ENCODE measurements at regions not wholly inside any gene's neighbourhood (a gene's known extent, or its start where the extent isn't known, plus 50 kb on each side); places are given as distances from the start of the nearest gene placed in this dataset.

DNA sequence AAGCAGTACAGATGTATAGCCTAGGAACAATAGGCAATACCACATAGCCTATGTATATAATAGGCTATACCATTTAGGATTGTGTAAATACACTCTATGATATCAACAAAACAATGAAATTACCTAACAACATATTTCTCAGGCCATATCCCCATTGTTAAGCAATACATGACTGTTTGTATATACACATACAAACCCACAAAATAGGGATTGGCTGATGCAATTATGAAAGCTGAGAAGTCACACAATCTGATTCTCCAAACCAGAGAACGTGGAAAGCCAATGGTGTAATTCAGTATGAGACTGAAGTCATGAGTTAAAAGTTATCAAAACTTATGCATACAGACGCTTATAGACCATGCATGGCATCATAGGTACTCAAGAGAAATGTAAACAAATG is 700.1 kb upstream of the RAG2 start:
- Histone ChIP-seq H3K4me3 (replicated peaks in 1 of 3) (no peak overlapping the region), H3K27ac (no peak overlapping the region), H3K9me3 (no peaks in the 10 kb centered on the region), H3K4me1 (no peaks in the 10 kb centered on the region), H3K36me3 (no peaks in the 10 kb centered on the region), H3K27me3 (no peaks in the 10 kb centered on the region)
- TF ChIP-seq POLR2A (IDR thresholded peaks at IDR 0.05): no peak
- TF ChIP-seq, protein P1, sequence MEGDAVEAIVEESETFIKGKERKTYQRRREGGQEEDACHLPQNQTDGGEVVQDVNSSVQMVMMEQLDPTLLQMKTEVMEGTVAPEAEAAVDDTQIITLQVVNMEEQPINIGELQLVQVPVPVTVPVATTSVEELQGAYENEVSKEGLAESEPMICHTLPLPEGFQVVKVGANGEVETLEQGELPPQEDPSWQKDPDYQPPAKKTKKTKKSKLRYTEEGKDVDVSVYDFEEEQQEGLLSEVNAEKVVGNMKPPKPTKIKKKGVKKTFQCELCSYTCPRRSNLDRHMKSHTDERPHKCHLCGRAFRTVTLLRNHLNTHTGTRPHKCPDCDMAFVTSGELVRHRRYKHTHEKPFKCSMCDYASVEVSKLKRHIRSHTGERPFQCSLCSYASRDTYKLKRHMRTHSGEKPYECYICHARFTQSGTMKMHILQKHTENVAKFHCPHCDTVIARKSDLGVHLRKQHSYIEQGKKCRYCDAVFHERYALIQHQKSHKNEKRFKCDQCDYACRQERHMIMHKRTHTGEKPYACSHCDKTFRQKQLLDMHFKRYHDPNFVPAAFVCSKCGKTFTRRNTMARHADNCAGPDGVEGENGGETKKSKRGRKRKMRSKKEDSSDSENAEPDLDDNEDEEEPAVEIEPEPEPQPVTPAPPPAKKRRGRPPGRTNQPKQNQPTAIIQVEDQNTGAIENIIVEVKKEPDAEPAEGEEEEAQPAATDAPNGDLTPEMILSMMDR (IDR thresholded peaks at IDR 0.05): no peak
- 65 to 70% methylated on average over 2 of the region's 2 CpGs for WGBS, 2 donors
- intact Hi-C loops (cut with DNase I): no loop called here
- DNase-seq: no peak

DNA sequence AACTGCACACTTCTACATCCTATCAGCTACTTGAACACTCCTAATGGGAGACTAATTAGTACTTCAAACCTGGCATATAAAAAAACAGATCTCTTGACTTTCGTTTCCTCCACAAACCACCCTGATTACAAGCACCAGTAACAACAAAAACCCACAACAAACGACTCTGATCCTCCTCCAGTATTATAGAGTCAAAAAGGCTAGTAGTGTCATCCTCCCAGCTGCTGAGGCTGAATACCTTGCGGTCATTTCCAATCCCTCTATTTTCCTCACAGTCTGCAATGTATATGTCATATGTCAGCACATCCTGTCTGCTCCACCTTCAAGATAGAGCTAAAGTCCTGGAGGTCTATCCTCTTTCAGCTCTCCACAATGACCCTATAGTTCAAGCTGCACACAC is 688.9 kb upstream of the RAG2 start:
- Histone ChIP-seq H3K4me1 (no peaks in the 10 kb centered on the region), H3K9me3 (no peaks in the 10 kb centered on the region), H3K36me3 (no peaks in the 10 kb centered on the region), H3K27me3 (no peaks in the 10 kb centered on the region), H3K4me3 (replicated peaks in 1 of 3) (no peak overlapping the region), H3K27ac (no peak overlapping the region)
- intact Hi-C loops (cut with DNase I): no loop called here
- no peak for DNase-seq
- no peak for TF ChIP-seq POLR2A (IDR thresholded peaks at IDR 0.05)
- TF ChIP-seq, protein P1 (IDR thresholded peaks at IDR 0.05): no peak
- WGBS, 2 donors: 54 to 64% methylated on average over 3 of the region's 3 CpGs

DNA sequence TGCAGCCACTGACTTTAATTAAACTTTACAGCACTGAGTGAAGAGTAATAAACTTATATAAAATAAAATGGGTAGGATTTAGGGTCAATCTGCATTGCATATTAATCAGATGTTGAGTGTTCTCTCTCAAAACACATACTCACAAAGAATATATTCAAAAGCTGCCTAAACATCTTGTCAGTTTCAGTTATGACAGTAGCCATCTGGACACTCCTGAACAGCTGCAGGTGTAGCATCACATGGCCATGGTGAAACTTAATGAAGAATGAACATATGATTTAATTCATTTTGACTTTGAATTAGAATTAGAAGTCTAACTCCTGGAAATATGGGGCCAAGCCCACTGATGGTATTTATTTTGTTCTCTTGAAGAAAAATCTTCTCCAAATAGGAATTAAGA is 684.3 kb upstream of the RAG2 start:
- Histone ChIP-seq H3K27me3 (no peaks in the 10 kb centered on the region), H3K4me1 (no peaks in the 10 kb centered on the region), H3K9me3 (no peaks in the 10 kb centered on the region), H3K36me3 (no peaks in the 10 kb centered on the region), H3K27ac (no peak overlapping the region), H3K4me3 (replicated peaks in 1 of 3) (no peak overlapping the region)
- no peak for TF ChIP-seq POLR2A (IDR thresholded peaks at IDR 0.05)
- TF ChIP-seq, protein P1 (IDR thresholded peaks at IDR 0.05): no peak
- intact Hi-C loops (cut with DNase I): no loop called here
- DNase-seq: no peak

- WGBS, 2 donors: 76 to 80% methylated on average over 2 of the region's 2 CpGs
- Histone ChIP-seq H3K9me3 (no peaks in the 10 kb centered on the region), H3K27me3 (no peaks in the 10 kb centered on the region), H3K4me1 (no peaks in the 10 kb centered on the region), H3K36me3 (no peaks in the 10 kb centered on the region), H3K4me3 (replicated peaks in 1 of 3) (no peak overlapping the region), H3K27ac (no peak overlapping the region)
- intact Hi-C loops (cut with DNase I): no loop called here
- TF ChIP-seq, protein P1 (IDR thresholded peaks at IDR 0.05): no peak
- no peak for TF ChIP-seq POLR2A (IDR thresholded peaks at IDR 0.05)
- no peak for DNase-seq
Measured at GRCh38 chr11:37280200-37280599, 682.2 kb upstream of the RAG2 start.

DNA sequence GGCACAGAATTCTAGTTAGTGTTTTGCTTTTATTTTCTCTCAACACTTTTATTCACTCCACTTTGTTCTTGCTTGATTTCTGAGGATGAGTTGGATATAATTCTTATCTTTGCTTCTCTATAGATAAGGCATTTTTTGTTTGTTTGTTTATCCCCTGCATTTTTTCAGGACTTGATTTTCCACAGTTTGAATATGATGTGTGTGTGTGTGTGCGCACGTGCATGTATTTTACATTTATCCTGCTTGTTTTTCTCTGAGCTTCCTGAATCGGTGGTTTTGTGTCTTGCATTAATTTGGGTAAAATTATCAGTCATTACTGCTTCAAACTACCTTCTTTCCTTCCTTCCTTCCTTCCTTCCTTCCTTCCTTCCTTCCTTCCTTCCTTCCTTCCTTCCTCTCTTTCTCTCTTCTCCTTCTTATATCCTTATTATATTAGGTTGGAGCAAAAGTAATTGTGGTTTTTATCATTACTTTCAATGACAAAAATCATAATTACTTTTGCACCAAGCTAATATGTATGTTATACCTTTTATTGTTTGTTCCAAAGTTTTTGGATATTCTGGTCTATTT is 679.9 kb upstream of the RAG2 start:
- Histone ChIP-seq H3K9me3 (no peaks in the 10 kb centered on the region), H3K4me1 (no peaks in the 10 kb centered on the region), H3K27ac (no peak overlapping the region), H3K27me3 (no peaks in the 10 kb centered on the region), H3K4me3 (replicated peaks in 1 of 3) (no peak overlapping the region), H3K36me3 (no peaks in the 10 kb centered on the region)
- intact Hi-C loops (cut with DNase I): no loop called here
- TF ChIP-seq, protein P1 (IDR thresholded peaks at IDR 0.05): no peak
- TF ChIP-seq POLR2A (IDR thresholded peaks at IDR 0.05): no peak
- DNase-seq: no peak
- WGBS, 2 donors: 90 to 92% methylated on average over 3 of the region's 3 CpGs
